Ovary (tissue), 7 donors: ENCODE measurements at regions not wholly inside any gene's neighbourhood (a gene's known extent, or its start where the extent isn't known, plus 50 kb on each side); places are given as distances from the start of the nearest gene placed in this dataset.
"Not testable (repeated sequence)": the region's sequence is repeated elsewhere in the genome, so short reads cannot be mapped to it uniquely, and the experiment has no call there.

ENCODE experiments used
- DNase-seq, 5 donors: peaks; one replicate each; pipeline ENCODE4 v3.0.0-alpha.2; 2019 to 2020
- H3K27ac ChIP-seq, 2 donors: fragments of 200-600 bp; one replicate each; pipeline versions ENCODE4 v1.5.1 to v1.8.0; 2019 to 2022
- H3K27me3 ChIP-seq: fragments of 200-600 bp; one replicate; pipeline ENCODE4 v1.8.0; 2022
- H3K36me3 ChIP-seq: fragments of 200-600 bp; sonication (generic); one replicate; pipeline ENCODE4 v1.5.1; 2019
- H3K4me1 ChIP-seq: one replicate; pipeline ENCODE4 v1.8.1; 2013; ENCODE audit warnings: mild to moderate bottlenecking, moderate library complexity; ENCODE audit not compliant: insufficient read depth
- H3K4me3 ChIP-seq: fragments of 200-600 bp; sonication (generic); one replicate; pipeline ENCODE4 v1.5.1; 2017
- H3K9me3 ChIP-seq, 2 donors: fragments of 200-600 bp in 1 of 2; sonication (generic) in 1 of 2; one replicate each; pipeline versions ENCODE4 v1.5.1 to v1.8.1; 2013 to 2019; ENCODE audit warnings: mild to moderate bottlenecking in 1 of 2, moderate library complexity in 1 of 2
- CTCF ChIP-seq, 3 donors: fragments of 450-650 bp in 2 of 3; fragments of 200-600 bp in 1 of 3; IDR thresholded peaks; one replicate each; pipeline versions ENCODE4 v1.5.1 to v1.8.0; 2016 to 2022; ENCODE audit warnings: antibody characterized with exemption in 3 of 3, mild to moderate bottlenecking in 1 of 3
- EP300 ChIP-seq: sonication (generic); formaldehyde crosslinking; IDR thresholded peaks from one replicate; pipeline ENCODE4 v1.6.1; 2017; ENCODE audit warnings: antibody characterized with exemption
- POLR2A ChIP-seq: fragments of 450-650 bp; IDR thresholded peaks from one replicate; pipeline ENCODE4 v1.6.1; 2017; ENCODE audit warnings: antibody characterized with exemption, mild to moderate bottlenecking, moderate library complexity
- WGBS, 3 donors: extraction: QIAGEN DNeasy Blood & Tissue Kit in 1 of 3; methylation state at CpG; one replicate each; pipeline versions ENCODE4 v1.1.5 to v1.1.7; 2013 to 2017; 5-methylcytosine and 5-hydroxymethylcytosine counted together
- intact Hi-C, 4 donors: fragments of 100-400 bp; cut with DNase I; formaldehyde crosslinking; loops; one replicate each; pipeline versions ENCODE4 v1.11.0 to v1.15.1; 2022 to 2023
- donor health status: DM: no; HTN: no; CAD: no; lungs with moderate emphysema.
- donor health status: DM: no; HTN: no; CAD: no.
- donor health status: Bipolar disorder and iron deficiency.
- donor health status: DM: no; HTN: no; CAD: no.
- donor health status: DM: yes; HTN: yes; CAD: no.

- no peaks in the 10 kb centered on the region for H3K36me3 ChIP-seq
- H3K27me3 ChIP-seq = no peaks in the 10 kb centered on the region
- TF ChIP-seq POLR2A (no peak), EP300 (no peak), CTCF (IDR thresholded peaks at IDR 0.05) (no peak)
- intact Hi-C loops = no loop called here
- no peak overlapping the region for H3K27ac ChIP-seq
- H3K4me3 ChIP-seq = no peak overlapping the region
- 37 to 50% (median 45%) methylated on average over 2 of the region's 2 CpGs for WGBS, 3 donors
- H3K4me1 ChIP-seq = no peaks in the 10 kb centered on the region
- DNase-seq = no peak
- no peaks in the 10 kb centered on the region for H3K9me3 ChIP-seq
Observed at GRCh38 chr3:89923921-89924610, 816.6 kb downstream of the EPHA3 start.

- Histone ChIP-seq H3K4me3 (no peak overlapping the region), H3K27ac (no peak overlapping the region), H3K4me1 (no peaks in the 10 kb centered on the region), H3K9me3 (no peaks in the 10 kb centered on the region), H3K36me3 (no peaks in the 10 kb centered on the region), H3K27me3 (no peaks in the 10 kb centered on the region)
- WGBS, 3 donors = 85 to 90% (median 88%) methylated on average over 3 of the region's 3 CpGs
- intact Hi-C loops = no loop called here
- no peak for DNase-seq
- TF ChIP-seq POLR2A (no peak), EP300 (no peak), CTCF (IDR thresholded peaks at IDR 0.05) (no peak)
Observed at GRCh38 chr3:89925976-89926375, 818.6 kb downstream of the EPHA3 start.

- no peak for DNase-seq
- H3K27me3 ChIP-seq = no peaks in the 10 kb centered on the region
- H3K36me3 ChIP-seq = no peaks in the 10 kb centered on the region
- H3K9me3 ChIP-seq = no peaks in the 10 kb centered on the region
- intact Hi-C loops = no loop called here
- TF ChIP-seq EP300 (no peak), CTCF (IDR thresholded peaks at IDR 0.05) (no peak), POLR2A (no peak)
- H3K27ac ChIP-seq = no peak overlapping the region
- H3K4me1 ChIP-seq = no peaks in the 10 kb centered on the region
- 88 to 93% (median 90%) methylated on average over 5 of the region's 5 CpGs for WGBS, 3 donors
- no peak overlapping the region for H3K4me3 ChIP-seq
Observed at GRCh38 chr3:89932882-89933281, 825.5 kb downstream of the EPHA3 start.

- H3K4me1 ChIP-seq, H3K4me3 ChIP-seq, H3K36me3 ChIP-seq, H3K27ac ChIP-seq, DNase-seq, H3K27me3 ChIP-seq, intact Hi-C loops, H3K9me3 ChIP-seq: not testable (repeated sequence)
- 79 to 85% (median 81%) methylated on average over 14 of the region's 14 CpGs for WGBS, 3 donors
Observed at GRCh38 chr3:89944461-89944860, 837.0 kb downstream of the EPHA3 start.

- H3K36me3 ChIP-seq = no peaks in the 10 kb centered on the region
- no peaks in the 10 kb centered on the region for H3K4me1 ChIP-seq
- DNase-seq = no peak
- H3K27ac ChIP-seq = no peak overlapping the region
- no peaks in the 10 kb centered on the region for H3K27me3 ChIP-seq
- H3K9me3 ChIP-seq = no peaks in the 10 kb centered on the region
- intact Hi-C loops = no loop called here
- no peak for TF ChIP-seq CTCF (IDR thresholded peaks at IDR 0.05)
- no peak for TF ChIP-seq EP300
- no peak for TF ChIP-seq POLR2A
- 68 to 76% (median 71%) methylated on average over 1 of the region's 1 CpG for WGBS, 3 donors
- no peak overlapping the region for H3K4me3 ChIP-seq
Observed at GRCh38 chr3:89946884-89947283, 839.5 kb downstream of the EPHA3 start.
